IMR-90 (cell line): ENCODE measurements at regions not wholly inside any gene's neighbourhood (a gene's known extent, or its start where the extent isn't known, plus 50 kb on each side); places are given as distances from the start of the nearest gene placed in this dataset.

Experiments used
- ATAC-seq: fragments of 200-7000 bp; cut with Tn5 transposase; 2 replicates; pipeline ENCODE4 v1.9.1; 2020; ENCODE audit warnings: low read depth, mild to moderate bottlenecking, moderate library complexity
- BruUV-seq: library from RNA; stranded (reverse); fragments of 400-500 nt; replicated peaks from 2 replicates; lab custom pipeline; 2021; lab: Mats Ljungman, UMichigan
- CTCF ChIA-PET: fragments of 300-600 bp; formaldehyde crosslinking; extraction: SDS; loops from one replicate; lab custom pipeline; 2021; ENCODE audit warnings: antibody characterized with exemption; lab: Yijun Ruan, JAX
- POLR2A ChIA-PET: fragments of 300-600 bp; sonication (Branson Sonifier 250); formaldehyde crosslinking; loops from one replicate; lab custom pipeline; 2022; ENCODE audit warnings: antibody characterized with exemption; ENCODE audit not compliant: unreplicated experiment; lab: Charles Lee
- DNase-seq: peaks from one replicate; pipeline ENCODE4 v3.0.0; 2013
- H2AFZ ChIP-seq: replicated peaks from 2 replicates; pipeline ENCODE3; 2013; ENCODE audit warnings: low read length, mild to moderate bottlenecking; ENCODE audit not compliant: poor library complexity
- H2AK5ac ChIP-seq: 2 replicates; pipeline ENCODE4 v1.6.1; 2013; ENCODE audit warnings: low read depth, low read length, inconsistent platforms
- H2AK9ac ChIP-seq: replicated peaks from 2 replicates; pipeline ENCODE3; 2013; ENCODE audit warnings: mild to moderate bottlenecking, low read depth, low read length, moderate library complexity; ENCODE audit not compliant: poor library complexity
- H2BK120ac ChIP-seq: 2 replicates; pipeline ENCODE4 v1.6.1; 2013; ENCODE audit warnings: low read depth, low read length, inconsistent platforms
- H2BK15ac ChIP-seq: 3 replicates; pipeline ENCODE4 v1.6.1; 2013; ENCODE audit warnings: low read depth, low read length, inconsistent platforms
- H2BK20ac ChIP-seq: 2 replicates; pipeline ENCODE4 v1.6.1; 2013; ENCODE audit warnings: low read depth, mild to moderate bottlenecking, inconsistent platforms, low read length, moderate library complexity
- H2BK5ac ChIP-seq: 2 replicates; pipeline ENCODE4 v1.6.1; 2013; ENCODE audit warnings: mild to moderate bottlenecking, low read depth, low read length, inconsistent platforms; ENCODE audit not compliant: poor library complexity, severe bottlenecking
- H3K14ac ChIP-seq: replicated peaks from 2 replicates; pipeline ENCODE4 v1.6.1; 2013; ENCODE audit warnings: low read depth, low read length, inconsistent platforms
- H3K18ac ChIP-seq: 2 replicates; pipeline ENCODE4 v1.6.1; 2013; ENCODE audit warnings: low read depth, low read length, control low read depth
- H3K23ac ChIP-seq: 2 replicates; pipeline ENCODE4 v1.6.1; 2013; ENCODE audit warnings: low read depth, low read length, inconsistent platforms
- H3K27ac ChIP-seq: 2 replicates; pipeline ENCODE4 v1.5.1; 2013; ENCODE audit warnings: mild to moderate bottlenecking, control low read depth, low read length; ENCODE audit not compliant: insufficient read depth
- H3K27me3 ChIP-seq: 2 replicates; pipeline ENCODE4 v1.6.1; 2013; ENCODE audit warnings: low read length; ENCODE audit not compliant: control insufficient read depth, insufficient read depth
- H3K36me3 ChIP-seq: 2 replicates; pipeline ENCODE4 v1.6.1; 2013; ENCODE audit warnings: low read length, mixed read lengths; ENCODE audit not compliant: control insufficient read depth, insufficient read depth
- H3K4ac ChIP-seq: 2 replicates; pipeline ENCODE4 v1.6.1; 2013; ENCODE audit warnings: low read depth, low read length, inconsistent platforms
- H3K4me1 ChIP-seq: 2 replicates; pipeline ENCODE4 v1.6.1; 2013; ENCODE audit warnings: low read length, mixed read lengths; ENCODE audit not compliant: control insufficient read depth, insufficient read depth
- H3K4me2 ChIP-seq: 2 replicates; pipeline ENCODE4 v1.6.1; 2013; ENCODE audit warnings: low read depth, mild to moderate bottlenecking, control low read depth, low read length, moderate library complexity
- H3K4me3 ChIP-seq: 2 replicates; pipeline ENCODE4 v1.5.1; 2013; ENCODE audit warnings: low read depth, mild to moderate bottlenecking, control low read depth, low read length, moderate library complexity; ENCODE audit not compliant: insufficient read depth
- H3K56ac ChIP-seq: 2 replicates; pipeline ENCODE4 v1.6.1; 2013; ENCODE audit warnings: low read length, inconsistent platforms; ENCODE audit not compliant: insufficient read depth; ENCODE audit errors: extremely low read depth
- H3K79me1 ChIP-seq, 2 experiments: 2 replicates each; pipeline ENCODE4 v1.6.1; 2013; ENCODE audit warnings: low read length in 2 of 2, inconsistent platforms in 1 of 2, low read depth in 1 of 2
- H3K9ac ChIP-seq: 2 replicates; pipeline ENCODE4 v1.6.1; 2013; ENCODE audit warnings: low read depth, low read length, control low read depth
- H3K9me1 ChIP-seq: 2 replicates; pipeline ENCODE4 v1.6.1; 2013; ENCODE audit warnings: low read length, inconsistent platforms; ENCODE audit not compliant: insufficient read depth
- H3K9me3 ChIP-seq: 2 replicates; pipeline ENCODE4 v1.6.1; 2013; ENCODE audit warnings: low read length; ENCODE audit not compliant: control insufficient read depth, insufficient read depth
- H4K20me1 ChIP-seq: 2 replicates; pipeline ENCODE4 v1.6.1; 2013; ENCODE audit warnings: low read length, inconsistent platforms; ENCODE audit not compliant: insufficient read depth
- H4K5ac ChIP-seq: 2 replicates; pipeline ENCODE4 v1.6.1; 2013; ENCODE audit warnings: mild to moderate bottlenecking, low read depth, low read length, control low read depth
- H4K8ac ChIP-seq, 2 experiments: 2 replicates each; pipeline ENCODE4 v1.6.1; 2013; ENCODE audit warnings: low read depth in 2 of 2, low read length in 2 of 2, control low read depth in 1 of 2, inconsistent platforms in 1 of 2
- H4K91ac ChIP-seq: 2 replicates; pipeline ENCODE4 v1.6.1; 2013; ENCODE audit warnings: low read depth, low read length, inconsistent platforms; ENCODE audit not compliant: insufficient read depth
- BHLHE40 ChIP-seq: fragments of 150-350 bp; IDR thresholded peaks from 2 replicates; pipeline ENCODE4 v1.6.1; 2016; ENCODE audit warnings: mild to moderate bottlenecking, low read depth, low read length
- CEBPB ChIP-seq: IDR thresholded peaks from 2 replicates; pipeline ENCODE4 v1.6.1; 2012; ENCODE audit warnings: low read depth, low read length, improper control_type of control experiment
- CHD1 ChIP-seq: IDR thresholded peaks from 2 replicates; pipeline ENCODE4 v1.6.1; 2012; ENCODE audit warnings: low read depth, low read length, improper control_type of control experiment
- CTCF ChIP-seq: conservative IDR thresholded peaks from 2 replicates; pipeline ENCODE4 v1.5.1; 2012; ENCODE audit warnings: mild to moderate bottlenecking, low read depth, low read length, improper control_type of control experiment
- ELK1 ChIP-seq: fragments of 150-350 bp; IDR thresholded peaks from 2 replicates; pipeline ENCODE4 v1.6.1; 2016; ENCODE audit warnings: low read depth, mild to moderate bottlenecking, low read length, moderate library complexity, borderline replicate concordance
- FOS ChIP-seq: fragments of 150-350 bp; IDR thresholded peaks from 2 replicates; pipeline ENCODE4 v1.6.1; 2016; ENCODE audit warnings: low read depth, low read length
- MAFK ChIP-seq: IDR thresholded peaks from 2 replicates; pipeline ENCODE4 v1.6.1; 2012; ENCODE audit warnings: low read depth, low read length, improper control_type of control experiment
- MAZ ChIP-seq: IDR thresholded peaks from 2 replicates; pipeline ENCODE4 v1.6.1; 2012; ENCODE audit warnings: low read depth, mild to moderate bottlenecking, low read length, improper control_type of control experiment, moderate library complexity, borderline replicate concordance
- MXI1 ChIP-seq: IDR thresholded peaks from 2 replicates; pipeline ENCODE4 v1.6.1; 2012; ENCODE audit warnings: low read depth, mild to moderate bottlenecking, low read length, moderate library complexity, borderline replicate concordance
- NFE2L2 ChIP-seq: fragments of 150-350 bp; IDR thresholded peaks from 2 replicates; pipeline ENCODE4 v1.6.1; 2016; ENCODE audit warnings: low read depth, mild to moderate bottlenecking, low read length
- POLR2A ChIP-seq: IDR thresholded peaks from 2 replicates; pipeline ENCODE4 v1.6.1; 2012; ENCODE audit warnings: mild to moderate bottlenecking, low read depth, low read length
- RAD21 ChIP-seq: IDR thresholded peaks from 2 replicates; pipeline ENCODE4 v1.6.1; 2012; ENCODE audit warnings: low read length, improper control_type of control experiment
- RCOR1 ChIP-seq: IDR thresholded peaks from 2 replicates; pipeline ENCODE4 v1.6.1; 2012; ENCODE audit warnings: mild to moderate bottlenecking, low read length, improper control_type of control experiment; ENCODE audit not compliant: insufficient replicate concordance
- RFX5 ChIP-seq: IDR thresholded peaks from 2 replicates; pipeline ENCODE4 v1.8.0; 2012; ENCODE audit warnings: low read depth, mild to moderate bottlenecking, low read length, moderate library complexity
- SMC3 ChIP-seq: fragments of 150-350 bp; IDR thresholded peaks from 2 replicates; pipeline ENCODE4 v1.6.1; 2016; ENCODE audit warnings: low read depth, mild to moderate bottlenecking, antibody characterized with exemption, low read length, moderate library complexity
- USF2 ChIP-seq: fragments of 150-350 bp; IDR thresholded peaks from 2 replicates; pipeline ENCODE4 v1.6.1; 2017; ENCODE audit warnings: mild to moderate bottlenecking, antibody characterized with exemption, low read length, low read depth
- WGBS, 2 experiments: methylation state at CpG; one replicate each; pipeline versions ENCODE4 v1.1.5 to v1.1.7; 2013; ENCODE audit warnings: missing lambda C conversion rate in 2 of 2; ENCODE audit not compliant: insufficient read length in 1 of 2; ENCODE audit errors: extremely low coverage in 2 of 2; 5-methylcytosine and 5-hydroxymethylcytosine counted together
- dilution Hi-C: fragments of 300-500 bp; cut with HindIII; formaldehyde crosslinking; loops from one replicate; pipeline ENCODE4 v1.14.3; 2018; ENCODE audit warnings: low sequenced_read_pairs; ENCODE audit not compliant: unreplicated experiment
- in situ Hi-C: fragments of 300-500 bp; cut with MboI; formaldehyde crosslinking; loops from 3 replicates; pipeline ENCODE4 v1.14.3; 2019; ENCODE audit warnings: low sequenced_read_pairs, inconsistent platforms, mixed read lengths
- intact Hi-C: fragments of 100-400 bp; cut with micrococcal nuclease; formaldehyde crosslinking; loops from 2 replicates; pipeline ENCODE4 v1.10.0; 2022

GRCh38 chr6:71040841-71041240, 84.0 kb upstream of the B3GAT2 start:
- Histone ChIP-seq H3K4me1 (no peaks in the 10 kb centered on the region), H2BK15ac (no peak overlapping the region), H3K9me3 (no peaks in the 10 kb centered on the region), H4K20me1 (no peaks in the 10 kb centered on the region), H2BK120ac (no peak overlapping the region), H3K27me3 (peaks cover 3% of the 10 kb centered on the region), H3K4me2 (no peak overlapping the region), H2BK20ac (no peak overlapping the region), H3K4ac (no peak overlapping the region), H3K14ac (no peak overlapping the region), H3K4me3 (no peak overlapping the region), H3K9ac (no peak overlapping the region), H2AFZ (no peak overlapping the region), H3K23ac (no peak overlapping the region), H3K36me3 (no peaks in the 10 kb centered on the region), H2BK5ac (no peak overlapping the region), H4K91ac (no peak overlapping the region), H3K79me1 (no peaks in the 10 kb centered on the region), H3K18ac (no peak overlapping the region), H4K5ac (no peak overlapping the region), H3K56ac (no peak overlapping the region), H2AK5ac (no peak overlapping the region), H3K9me1 (no peaks in the 10 kb centered on the region), H4K8ac (no peak overlapping the region), H2AK9ac (no peak overlapping the region), H3K27ac (no peak overlapping the region)
- TF ChIP-seq MXI1 (no peak), CTCF (no peak), NFE2L2 (no peak), POLR2A (no peak), MAZ (no peak), ELK1 (no peak), RFX5 (no peak), FOS (no peak), CEBPB (no peak), RAD21 (no peak), MAFK (no peak), SMC3 (no peak), USF2 (no peak), CHD1 (no peak), BHLHE40 (no peak), RCOR1 (no peak)
- DNase-seq (no peak), ATAC-seq (no peak)
- dilution Hi-C loops, result no loop called here
- ChIA-PET POLR2A (no interaction called here), CTCF (no interaction called here)
- in situ Hi-C loops, result no loop called here
- WGBS, 2 experiments, result 80% methylated on average over 1 of the region's 2 CpGs; no CpG with 5 or more reads in 1 of the 2 experiments
- no TSS peak for BruUV-seq
- intact Hi-C loops, result no loop called here
